ENCODE measurements at regions not wholly inside any gene's neighbourhood (a gene's known extent, or its start where the extent isn't known, plus 50 kb on each side); places are given as distances from the start of the nearest gene placed in this dataset.

DNA sequence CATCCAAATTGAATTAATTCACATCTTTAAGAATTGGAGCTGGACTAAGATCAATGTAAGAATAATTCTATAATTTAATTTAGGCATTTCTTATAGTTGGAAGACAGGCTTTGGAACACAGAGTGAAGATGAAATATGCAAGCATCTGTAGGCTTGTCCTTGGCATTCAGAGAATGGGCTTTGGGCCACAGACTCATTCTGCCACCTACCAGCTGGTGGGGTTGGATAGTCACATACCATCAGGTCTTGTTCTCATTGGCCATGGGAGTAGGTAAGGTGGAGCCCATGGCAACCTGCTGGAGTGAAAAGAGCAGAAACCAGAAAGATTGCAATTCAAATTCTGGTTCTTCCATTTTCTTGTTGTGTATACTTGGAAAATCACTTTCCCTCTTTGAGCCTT lies 300.3 kb downstream of the CYRIA start:
- ATAC-seq (ENCODE audit: insufficient read depth, low FRiP score), result no peak
- Histone ChIP-seq H3K27me3 (ENCODE audit: control insufficient read depth in 3 of 3, insufficient read depth in 3 of 3, low read length in 2 of 3) (peaks cover 0 to 3% (median 0%) of the 10 kb centered on the region in 3 donors), H3K9ac (ENCODE audit: insufficient read depth in 1 of 2, low read length in 2 of 2) (no peak overlapping the region), H3K9me3 (ENCODE audit: control insufficient read depth in 4 of 4, insufficient read depth in 3 of 4, low read length in 3 of 4) (no peaks in the 10 kb centered on the region), H3K4me3 (no peak overlapping the region), H3K4me1 (ENCODE audit: control insufficient read depth in 5 of 5, insufficient read depth in 5 of 5, low read length in 5 of 5) (no peaks in the 10 kb centered on the region), H3K36me3 (ENCODE audit: control insufficient read depth in 4 of 4, insufficient read depth in 4 of 4, low read length in 4 of 4) (no peaks in the 10 kb centered on the region), H3K27ac (ENCODE audit: low read depth in 1 of 2, low read length in 1 of 2) (no peak overlapping the region)
- TF ChIP-seq, protein P1, sequence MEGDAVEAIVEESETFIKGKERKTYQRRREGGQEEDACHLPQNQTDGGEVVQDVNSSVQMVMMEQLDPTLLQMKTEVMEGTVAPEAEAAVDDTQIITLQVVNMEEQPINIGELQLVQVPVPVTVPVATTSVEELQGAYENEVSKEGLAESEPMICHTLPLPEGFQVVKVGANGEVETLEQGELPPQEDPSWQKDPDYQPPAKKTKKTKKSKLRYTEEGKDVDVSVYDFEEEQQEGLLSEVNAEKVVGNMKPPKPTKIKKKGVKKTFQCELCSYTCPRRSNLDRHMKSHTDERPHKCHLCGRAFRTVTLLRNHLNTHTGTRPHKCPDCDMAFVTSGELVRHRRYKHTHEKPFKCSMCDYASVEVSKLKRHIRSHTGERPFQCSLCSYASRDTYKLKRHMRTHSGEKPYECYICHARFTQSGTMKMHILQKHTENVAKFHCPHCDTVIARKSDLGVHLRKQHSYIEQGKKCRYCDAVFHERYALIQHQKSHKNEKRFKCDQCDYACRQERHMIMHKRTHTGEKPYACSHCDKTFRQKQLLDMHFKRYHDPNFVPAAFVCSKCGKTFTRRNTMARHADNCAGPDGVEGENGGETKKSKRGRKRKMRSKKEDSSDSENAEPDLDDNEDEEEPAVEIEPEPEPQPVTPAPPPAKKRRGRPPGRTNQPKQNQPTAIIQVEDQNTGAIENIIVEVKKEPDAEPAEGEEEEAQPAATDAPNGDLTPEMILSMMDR (IDR thresholded peaks at IDR 0.05; ENCODE audit: control extremely low read depth, extremely low read depth), result no peak
- DNase-seq, result no peak

DNA sequence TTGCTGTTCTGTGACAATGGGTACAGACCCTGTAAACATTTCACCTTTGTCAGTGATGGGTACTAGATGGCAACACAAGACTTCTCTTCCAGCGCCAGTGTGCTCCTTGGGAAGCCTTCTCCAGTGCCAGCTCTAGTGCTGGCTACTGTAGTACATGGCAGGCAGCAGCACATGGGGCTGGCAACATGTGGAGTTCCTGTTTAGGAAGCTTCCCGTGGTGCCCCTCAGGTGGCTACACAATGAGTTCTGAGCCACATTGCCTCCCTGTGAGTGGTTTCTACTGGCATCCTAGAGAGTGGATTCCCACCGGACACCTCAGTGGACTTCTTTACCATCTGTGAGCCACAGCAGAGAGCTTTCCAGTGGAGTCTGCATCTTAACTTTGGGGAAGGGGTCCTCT lies 302.1 kb downstream of the CYRIA start:
- WGBS, 2 donors, result 82 to 86% methylated on average over 3 of the region's 3 CpGs
- H3K4me3 ChIP-seq, result no peak overlapping the region
- no peaks in the 10 kb centered on the region for H3K9me3 ChIP-seq (ENCODE audit: control insufficient read depth in 4 of 4, insufficient read depth in 3 of 4, low read length in 3 of 4)

DNA sequence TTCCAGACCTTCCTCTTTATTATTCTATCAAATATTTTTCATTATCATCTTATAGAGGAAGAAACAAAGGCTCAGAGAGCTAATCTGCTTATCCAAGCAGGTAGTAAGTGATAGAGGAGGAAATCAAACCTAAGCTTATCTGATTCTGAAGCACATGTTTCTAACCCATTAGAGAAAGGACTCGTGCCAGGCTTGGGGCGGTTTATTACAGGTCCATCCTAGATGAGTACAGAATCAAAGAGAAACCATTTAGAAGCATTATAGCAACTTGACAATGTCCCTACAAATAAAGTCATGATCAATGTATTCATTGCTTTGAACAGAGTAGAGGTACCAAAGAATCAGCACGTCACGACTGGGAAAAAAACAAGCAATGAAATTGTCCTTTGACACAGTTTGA lies 303.0 kb downstream of the CYRIA start:
- no peak overlapping the region for H3K9ac ChIP-seq (ENCODE audit: insufficient read depth in 1 of 2, low read length in 2 of 2)
- no peak for DNase-seq
- WGBS, 2 donors, result 79 to 80% methylated on average over 4 of the region's 4 CpGs
- no peaks in the 10 kb centered on the region for H3K36me3 ChIP-seq (ENCODE audit: control insufficient read depth in 4 of 4, insufficient read depth in 4 of 4, low read length in 4 of 4)
- H3K27me3 ChIP-seq (ENCODE audit: control insufficient read depth in 3 of 3, insufficient read depth in 3 of 3, low read length in 2 of 3), result peaks cover 0 to 3% (median 0%) of the 10 kb centered on the region in 3 donors
- H3K4me3 ChIP-seq, result no peak overlapping the region
- peaks cover 0 to 1% (median 0%) of the 10 kb centered on the region in 4 donors for H3K9me3 ChIP-seq (ENCODE audit: control insufficient read depth in 4 of 4, insufficient read depth in 3 of 4, low read length in 3 of 4)
- H3K4me1 ChIP-seq (ENCODE audit: control insufficient read depth in 5 of 5, insufficient read depth in 5 of 5, low read length in 5 of 5), result no peaks in the 10 kb centered on the region
- no peak for ATAC-seq (ENCODE audit: insufficient read depth, low FRiP score)
- no peak overlapping the region for H3K27ac ChIP-seq (ENCODE audit: low read depth in 1 of 2, low read length in 1 of 2)
- TF ChIP-seq, protein P1 (IDR thresholded peaks at IDR 0.05; ENCODE audit: control extremely low read depth, extremely low read depth), result no peak

More for the DNA sequence above, 302.1 kb downstream of the CYRIA start:
- no peaks in the 10 kb centered on the region for H3K36me3 ChIP-seq (ENCODE audit: control insufficient read depth in 4 of 4, insufficient read depth in 4 of 4, low read length in 4 of 4)
- H3K4me1 ChIP-seq (ENCODE audit: control insufficient read depth in 5 of 5, insufficient read depth in 5 of 5, low read length in 5 of 5), result no peaks in the 10 kb centered on the region
- H3K9ac ChIP-seq (ENCODE audit: insufficient read depth in 1 of 2, low read length in 2 of 2), result no peak overlapping the region
- no peak overlapping the region for H3K27ac ChIP-seq (ENCODE audit: low read depth in 1 of 2, low read length in 1 of 2)
- peaks cover 0 to 3% (median 0%) of the 10 kb centered on the region in 3 donors for H3K27me3 ChIP-seq (ENCODE audit: control insufficient read depth in 3 of 3, insufficient read depth in 3 of 3, low read length in 2 of 3)
- TF ChIP-seq, protein P1 (IDR thresholded peaks at IDR 0.05; ENCODE audit: control extremely low read depth, extremely low read depth), result no peak
- DNase-seq (no peak), ATAC-seq (ENCODE audit: insufficient read depth, low FRiP score) (no peak)
